GM12878 (cell line): ENCODE measurements at regions not wholly inside any gene's neighbourhood (a gene's known extent, or its start where the extent isn't known, plus 50 kb on each side); places are given as distances from the start of the nearest gene placed in this dataset.

Experiments
- ATAC-seq: fragments of 200-7000 bp; cut with Tn5 transposase; 3 replicates; pipeline ENCODE4 v1.9.1; 2020; ENCODE audit warnings: mild to moderate bottlenecking, moderate library complexity
- BruUV-seq: library from RNA; stranded (reverse); fragments of 400-500 nt; replicated peaks from 2 replicates; lab custom pipeline; 2021; lab: Mats Ljungman, UMichigan
- CTCF ChIA-PET: fragments of 300-600 bp; sonication (Branson Sonifier 250); formaldehyde crosslinking; extraction: SDS; loops from one replicate; lab custom pipeline; 2021; ENCODE audit warnings: inconsistent platforms; lab: Yijun Ruan, JAX
- POLR2A ChIA-PET: fragments of 350-600 bp; formaldehyde crosslinking; extraction: SDS; loops from one replicate; lab custom pipeline; 2021; ENCODE audit warnings: inconsistent platforms; lab: Charles Lee
- RAD21 ChIA-PET: fragments of 300-600 bp; sonication (Branson Sonifier 250); formaldehyde crosslinking; loops from one replicate; lab custom pipeline; 2023; ENCODE audit warnings: antibody characterized with exemption; ENCODE audit not compliant: unreplicated experiment; lab: Charles Lee
- SMC1A ChIA-PET: fragments of 300-600 bp; sonication (Branson Sonifier 250); formaldehyde crosslinking; loops from one replicate; lab custom pipeline; 2023; ENCODE audit not compliant: unreplicated experiment, uncharacterized antibody; lab: Charles Lee
- DNase-seq: peaks from one replicate; pipeline ENCODE4 v3.0.0-alpha.2; 2011; ENCODE audit warnings: low read depth, low spot score
- FAIRE-seq: peaks from 3 replicates; lab custom pipeline; 2011; peaks lifted over from hg19 to GRCh38; lab: Jason Lieb, UNC
- H2AFZ ChIP-seq: 2 replicates; pipeline ENCODE4 v1.6.0; 2011; ENCODE audit warnings: low read depth, low read length, control low read depth; ENCODE audit not compliant: control insufficient read depth
- H3K27ac ChIP-seq: 2 replicates; pipeline ENCODE4 v1.5.1; 2011; ENCODE audit warnings: control low read depth; ENCODE audit not compliant: control insufficient read depth, insufficient read depth
- H3K27me3 ChIP-seq, 2 experiments: replicated peaks in 1 of 2; 2 replicates each; pipeline versions ENCODE4 v1.6.0 to v1.6.1; 2011; ENCODE audit warnings: low read length in 1 of 2; ENCODE audit not compliant: control insufficient read depth in 2 of 2, insufficient read depth in 2 of 2
- H3K36me3 ChIP-seq, 2 experiments: 2 replicates each; pipeline ENCODE4 v1.5.1; 2011; ENCODE audit warnings: low read length in 1 of 2; ENCODE audit not compliant: control insufficient read depth in 2 of 2, insufficient read depth in 2 of 2
- H3K4me1 ChIP-seq: 2 replicates; pipeline ENCODE4 v1.6.1; 2011; ENCODE audit warnings: mild to moderate bottlenecking, low read length, moderate library complexity, mixed read lengths; ENCODE audit not compliant: control insufficient read depth, insufficient read depth
- H3K4me2 ChIP-seq: 2 replicates; pipeline ENCODE4 v1.6.0; 2011; ENCODE audit warnings: control low read depth; ENCODE audit not compliant: control insufficient read depth, insufficient read depth
- H3K4me3 ChIP-seq: fragments of 200-600 bp; sonication (generic); 2 replicates; pipeline ENCODE4 v1.5.1; 2016
- H3K79me2 ChIP-seq: 2 replicates; pipeline ENCODE4 v1.6.0; 2011; ENCODE audit warnings: low read length; ENCODE audit not compliant: control insufficient read depth, insufficient read depth
- H3K9ac ChIP-seq: 2 replicates; pipeline ENCODE4 v1.8.0; 2011; ENCODE audit warnings: low read length, control low read depth, mixed read lengths; ENCODE audit not compliant: control insufficient read depth, insufficient read depth
- H3K9me3 ChIP-seq: replicated peaks from 3 replicates; pipeline ENCODE4 v1.5.1; 2011; ENCODE audit warnings: mild to moderate bottlenecking, low read length; ENCODE audit not compliant: control insufficient read depth, insufficient read depth
- H4K20me1 ChIP-seq: 2 replicates; pipeline ENCODE4 v1.6.0; 2011; ENCODE audit not compliant: control insufficient read depth, insufficient read depth
- CREM ChIP-seq: IDR thresholded peaks from 2 replicates; pipeline ENCODE4 v1.6.1; 2014; ENCODE audit warnings: antibody characterized with exemption, low read depth
- EZH2 ChIP-seq: IDR thresholded peaks from 2 replicates; pipeline ENCODE4 v1.6.1; 2012; ENCODE audit warnings: low read depth, mild to moderate bottlenecking, control low read depth, inconsistent platforms, low read length, borderline replicate concordance; ENCODE audit not compliant: control insufficient read depth
- HDGF ChIP-seq: fragments of 450-650 bp; IDR thresholded peaks from 2 replicates; pipeline ENCODE4 v1.6.1; 2016; ENCODE audit warnings: antibody characterized with exemption
- IKZF1 ChIP-seq: fragments of 450-650 bp; conservative IDR thresholded peaks from 2 replicates; pipeline ENCODE4 v1.6.1; 2017; ENCODE audit warnings: antibody characterized with exemption, mild to moderate bottlenecking
- KLF5 ChIP-seq: fragments of 450-650 bp; IDR thresholded peaks from 2 replicates; pipeline ENCODE4 v1.6.1; 2014; ENCODE audit warnings: mild to moderate bottlenecking; ENCODE audit not compliant: partially characterized antibody
- MTA2 ChIP-seq: fragments of 450-650 bp; IDR thresholded peaks from 2 replicates; pipeline ENCODE4 v1.6.1; 2016; ENCODE audit warnings: low read depth, mild to moderate bottlenecking, moderate library complexity
- MTA3 ChIP-seq: IDR thresholded peaks from 2 replicates; pipeline ENCODE4 v1.6.1; 2012; ENCODE audit warnings: low read length, inconsistent platforms, borderline replicate concordance
- NFXL1 ChIP-seq: fragments of 450-650 bp; IDR thresholded peaks from 2 replicates; pipeline ENCODE4 v1.6.1; 2017; ENCODE audit warnings: antibody characterized with exemption, mild to moderate bottlenecking, borderline replicate concordance
- NFYB ChIP-seq: IDR thresholded peaks from 2 replicates; pipeline ENCODE4 v1.6.1; 2011; ENCODE audit warnings: low read depth, mild to moderate bottlenecking, low read length, improper control_type of control experiment, moderate library complexity; ENCODE audit not compliant: insufficient read depth
- NRF1 ChIP-seq: conservative IDR thresholded peaks from 2 replicates; pipeline ENCODE4 v1.6.1; 2011; ENCODE audit warnings: mild to moderate bottlenecking, low read depth, low read length, improper control_type of control experiment
- PML ChIP-seq: IDR thresholded peaks from 2 replicates; pipeline ENCODE4 v1.6.1; 2012; ENCODE audit warnings: low read length, inconsistent platforms
- SPI1 ChIP-seq: IDR thresholded peaks from 2 replicates; pipeline ENCODE4 v1.6.1; 2011; ENCODE audit warnings: low read depth, mild to moderate bottlenecking, low read length, moderate library complexity, borderline replicate concordance; ENCODE audit not compliant: insufficient read depth
- WGBS: methylation state at CpG from one replicate; pipeline ENCODE4 v1.1.6; 2016; ENCODE audit warnings: low lambda C conversion rate; ENCODE audit not compliant: insufficient replicate concordance, insufficient coverage; ENCODE audit errors: missing lambda C conversion rate; 5-methylcytosine and 5-hydroxymethylcytosine counted together
- in situ Hi-C: fragments of 300-500 bp; cut with MboI; formaldehyde crosslinking; loops from 9 replicates; pipeline ENCODE4 v1.14.3; 2018; ENCODE audit warnings: mixed read lengths
- intact Hi-C: fragments of 100-400 bp; cut with micrococcal nuclease; formaldehyde crosslinking; loops from one replicate; pipeline ENCODE4 v1.14.2; 2022; ENCODE audit not compliant: unreplicated experiment
- TF ChIP-seq, protein P1 (sequence below): fragments of 450-650 bp; IDR thresholded peaks from 2 replicates; pipeline ENCODE4 v1.6.1; 2016; ENCODE audit warnings: mild to moderate bottlenecking, moderate library complexity, borderline replicate concordance
- TF ChIP-seq, protein P2 (sequence below): fragments of 150-350 bp; IDR thresholded peaks from 2 replicates; pipeline ENCODE4 v1.6.1; 2014; ENCODE audit warnings: mild to moderate bottlenecking, low read depth, low read length
- TF ChIP-seq, protein P3 (sequence below): fragments of 450-650 bp; IDR thresholded peaks from 2 replicates; pipeline ENCODE4 v1.6.1; 2016; ENCODE audit warnings: mild to moderate bottlenecking

DNA sequence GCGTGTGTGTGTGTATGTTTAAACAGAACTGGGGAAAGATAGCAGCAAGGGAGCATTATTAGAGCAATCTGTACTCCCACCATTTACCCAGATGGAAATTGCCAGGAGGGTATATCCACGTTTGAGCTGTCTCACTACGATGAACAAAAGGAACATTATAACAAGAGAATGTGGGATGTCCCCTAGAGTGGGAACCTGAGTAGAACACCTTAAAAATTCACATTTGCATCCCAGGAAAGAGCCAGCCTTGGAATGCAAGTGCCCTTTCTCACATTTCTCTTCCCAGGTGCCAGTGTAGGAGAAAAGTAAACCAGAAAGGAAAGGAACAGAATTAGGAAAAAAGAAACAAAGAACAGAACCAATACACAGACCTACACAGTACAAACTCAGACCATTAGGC, 95.3 kb upstream of the PTPRZ1 start (continued):
- TF ChIP-seq, protein P1, sequence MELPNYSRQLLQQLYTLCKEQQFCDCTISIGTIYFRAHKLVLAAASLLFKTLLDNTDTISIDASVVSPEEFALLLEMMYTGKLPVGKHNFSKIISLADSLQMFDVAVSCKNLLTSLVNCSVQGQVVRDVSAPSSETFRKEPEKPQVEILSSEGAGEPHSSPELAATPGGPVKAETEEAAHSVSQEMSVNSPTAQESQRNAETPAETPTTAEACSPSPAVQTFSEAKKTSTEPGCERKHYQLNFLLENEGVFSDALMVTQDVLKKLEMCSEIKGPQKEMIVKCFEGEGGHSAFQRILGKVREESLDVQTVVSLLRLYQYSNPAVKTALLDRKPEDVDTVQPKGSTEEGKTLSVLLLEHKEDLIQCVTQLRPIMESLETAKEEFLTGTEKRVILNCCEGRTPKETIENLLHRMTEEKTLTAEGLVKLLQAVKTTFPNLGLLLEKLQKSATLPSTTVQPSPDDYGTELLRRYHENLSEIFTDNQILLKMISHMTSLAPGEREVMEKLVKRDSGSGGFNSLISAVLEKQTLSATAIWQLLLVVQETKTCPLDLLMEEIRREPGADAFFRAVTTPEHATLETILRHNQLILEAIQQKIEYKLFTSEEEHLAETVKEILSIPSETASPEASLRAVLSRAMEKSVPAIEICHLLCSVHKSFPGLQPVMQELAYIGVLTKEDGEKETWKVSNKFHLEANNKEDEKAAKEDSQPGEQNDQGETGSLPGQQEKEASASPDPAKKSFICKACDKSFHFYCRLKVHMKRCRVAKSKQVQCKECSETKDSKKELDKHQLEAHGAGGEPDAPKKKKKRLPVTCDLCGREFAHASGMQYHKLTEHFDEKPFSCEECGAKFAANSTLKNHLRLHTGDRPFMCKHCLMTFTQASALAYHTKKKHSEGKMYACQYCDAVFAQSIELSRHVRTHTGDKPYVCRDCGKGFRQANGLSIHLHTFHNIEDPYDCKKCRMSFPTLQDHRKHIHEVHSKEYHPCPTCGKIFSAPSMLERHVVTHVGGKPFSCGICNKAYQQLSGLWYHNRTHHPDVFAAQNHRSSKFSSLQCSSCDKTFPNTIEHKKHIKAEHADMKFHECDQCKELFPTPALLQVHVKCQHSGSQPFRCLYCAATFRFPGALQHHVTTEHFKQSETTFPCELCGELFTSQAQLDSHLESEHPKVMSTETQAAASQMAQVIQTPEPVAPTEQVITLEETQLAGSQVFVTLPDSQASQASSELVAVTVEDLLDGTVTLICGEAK: no peak
- no peak for TF ChIP-seq NRF1
- no peak for TF ChIP-seq KLF5
- TF ChIP-seq EZH2: no peak
- no peak for TF ChIP-seq NFXL1
- TF ChIP-seq NFYB: no peak
- no peak for TF ChIP-seq IKZF1
- TF ChIP-seq MTA2: no peak
- no peak for TF ChIP-seq CREM

DNA sequence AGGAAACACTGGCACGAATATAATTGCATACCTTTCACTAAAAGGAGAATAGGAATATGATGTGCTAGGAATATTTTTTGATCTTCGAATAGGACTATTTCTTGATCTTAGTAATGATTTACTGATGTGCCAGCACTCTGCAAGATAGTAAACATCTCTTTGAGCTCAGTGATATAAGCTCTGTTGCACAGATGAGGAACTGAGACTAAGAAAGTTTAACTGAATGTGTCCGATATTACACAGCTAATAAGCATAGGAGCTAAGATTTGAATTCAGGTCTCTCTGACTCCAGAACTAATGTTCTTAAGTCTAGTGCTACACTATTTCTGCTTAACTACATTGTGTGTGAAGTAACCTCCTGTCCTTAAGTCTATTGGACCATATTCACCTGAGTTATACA, 98.4 kb upstream of the PTPRZ1 start:
- Histone ChIP-seq H3K4me2 (no peak overlapping the region), H3K9me3 (no peaks in the 10 kb centered on the region), H3K4me1 (no peaks in the 10 kb centered on the region), H2AFZ (no peak overlapping the region)
- intact Hi-C loops: no loop called here
- SMC1A ChIA-PET: interaction anchor here (1.1 kb wide), 1 partner anchor 18 kb away, joined by 3 read pairs; no protein-coding TSS in a partner anchor
- ATAC-seq (peak; percentile 57), DNase-seq (no peak)
- TF ChIP-seq, protein P2, sequence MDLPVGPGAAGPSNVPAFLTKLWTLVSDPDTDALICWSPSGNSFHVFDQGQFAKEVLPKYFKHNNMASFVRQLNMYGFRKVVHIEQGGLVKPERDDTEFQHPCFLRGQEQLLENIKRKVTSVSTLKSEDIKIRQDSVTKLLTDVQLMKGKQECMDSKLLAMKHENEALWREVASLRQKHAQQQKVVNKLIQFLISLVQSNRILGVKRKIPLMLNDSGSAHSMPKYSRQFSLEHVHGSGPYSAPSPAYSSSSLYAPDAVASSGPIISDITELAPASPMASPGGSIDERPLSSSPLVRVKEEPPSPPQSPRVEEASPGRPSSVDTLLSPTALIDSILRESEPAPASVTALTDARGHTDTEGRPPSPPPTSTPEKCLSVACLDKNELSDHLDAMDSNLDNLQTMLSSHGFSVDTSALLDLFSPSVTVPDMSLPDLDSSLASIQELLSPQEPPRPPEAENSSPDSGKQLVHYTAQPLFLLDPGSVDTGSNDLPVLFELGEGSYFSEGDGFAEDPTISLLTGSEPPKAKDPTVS: no peak
- TF ChIP-seq HDGF: no peak
- TF ChIP-seq, protein P3, sequence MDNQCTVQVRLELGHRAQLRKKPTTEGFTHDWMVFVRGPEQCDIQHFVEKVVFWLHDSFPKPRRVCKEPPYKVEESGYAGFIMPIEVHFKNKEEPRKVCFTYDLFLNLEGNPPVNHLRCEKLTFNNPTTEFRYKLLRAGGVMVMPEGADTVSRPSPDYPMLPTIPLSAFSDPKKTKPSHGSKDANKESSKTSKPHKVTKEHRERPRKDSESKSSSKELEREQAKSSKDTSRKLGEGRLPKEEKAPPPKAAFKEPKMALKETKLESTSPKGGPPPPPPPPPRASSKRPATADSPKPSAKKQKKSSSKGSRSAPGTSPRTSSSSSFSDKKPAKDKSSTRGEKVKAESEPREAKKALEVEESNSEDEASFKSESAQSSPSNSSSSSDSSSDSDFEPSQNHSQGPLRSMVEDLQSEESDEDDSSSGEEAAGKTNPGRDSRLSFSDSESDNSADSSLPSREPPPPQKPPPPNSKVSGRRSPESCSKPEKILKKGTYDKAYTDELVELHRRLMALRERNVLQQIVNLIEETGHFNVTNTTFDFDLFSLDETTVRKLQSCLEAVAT: no peak
- TF ChIP-seq PML: no peak
- 0 out of 2 replicates have a peak, but pooled peaks have one; percentile 23 for TF ChIP-seq SPI1
- TF ChIP-seq MTA3: no peak
- TF ChIP-seq, all 136 proteins: peak for 1
- in situ Hi-C loops: no loop called here
- no peak overlapping the region for H3K9ac ChIP-seq
- no peak overlapping the region for H3K4me3 ChIP-seq
- no peaks in the 10 kb centered on the region for H3K27me3 ChIP-seq
- no peaks in the 10 kb centered on the region for H4K20me1 ChIP-seq
- H3K36me3 ChIP-seq: no peaks in the 10 kb centered on the region
- RAD21 ChIA-PET: interaction anchor here (1.5 kb wide), 1 partner anchor 220 kb away, joined by 6 read pairs; no protein-coding TSS in a partner anchor
- WGBS: 0% methylated on average over 3 of the region's 3 CpGs
- no peaks in the 10 kb centered on the region for H3K79me2 ChIP-seq
- no peak for FAIRE-seq
- no peak overlapping the region for H3K27ac ChIP-seq
- CTCF ChIA-PET: interaction anchor here (0.7 to 1.6 kb wide), 2 partner anchors 17 to 220 kb away, joined by 3 to 8 read pairs; no protein-coding TSS in a partner anchor
- BruUV-seq: no TSS peak
- POLR2A ChIA-PET: no interaction called here
